Right lobe of liver (tissue), 6 donors: ENCODE measurements at regions not wholly inside any gene's neighbourhood (a gene's known extent, or its start where the extent isn't known, plus 50 kb on each side); places are given as distances from the start of the nearest gene placed in this dataset.

Experiments
- ATAC-seq, 4 donors: fragments of 200-7000 bp; cut with Tn5 transposase; one replicate each; pipeline ENCODE4 v1.9.1; 2020; ENCODE audit warnings: mild to moderate bottlenecking in 4 of 4, moderate library complexity in 4 of 4
- DNase-seq, 3 donors: peaks; one replicate each; pipeline ENCODE4 v3.0.0-alpha.2; 2020
- H3K27ac ChIP-seq, 3 donors: fragments of 200-600 bp; one replicate each; pipeline ENCODE4 v1.8.0; 2022
- H3K27me3 ChIP-seq, 2 donors: fragments of 200-600 bp; one replicate each; pipeline ENCODE4 v1.8.0; 2022
- H3K36me3 ChIP-seq, 4 donors: fragments of 200-600 bp; sonication (generic) in 1 of 4; one replicate each; pipeline versions ENCODE4 v1.5.1 to v1.8.0; 2017 to 2022; ENCODE audit warnings: control low read depth in 1 of 4
- H3K4me1 ChIP-seq, 4 donors: fragments of 200-600 bp; sonication (generic) in 1 of 4; one replicate each; pipeline versions ENCODE4 v1.5.1 to v1.8.0; 2017 to 2022; ENCODE audit warnings: control low read depth in 1 of 4
- H3K4me3 ChIP-seq, 3 donors: fragments of 200-600 bp; one replicate each; pipeline ENCODE4 v1.8.0; 2022
- H3K9me3 ChIP-seq, 4 donors: fragments of 200-600 bp; sonication (generic) in 1 of 4; one replicate each; pipeline versions ENCODE4 v1.5.1 to v1.8.0; 2017 to 2022; ENCODE audit warnings: control low read depth in 1 of 4
- CTCF ChIP-seq, 4 donors: fragments of 200-600 bp in 3 of 4; fragments of 450-650 bp in 1 of 4; IDR thresholded peaks; one replicate each; pipeline versions ENCODE4 v1.5.1 to v1.8.0; 2016 to 2022; ENCODE audit warnings: antibody characterized with exemption in 4 of 4, mild to moderate bottlenecking in 2 of 4
- POLR2A ChIP-seq: fragments of 450-650 bp; IDR thresholded peaks from one replicate; pipeline ENCODE4 v1.6.1; 2017; ENCODE audit warnings: antibody characterized with exemption, mild to moderate bottlenecking
- whole genome bisulfite sequencing: methylation state at CpG from one replicate; pipeline ENCODE4 v1.1.6; 2018; ENCODE audit warnings: low coverage, low lambda C conversion rate; ENCODE audit not compliant: insufficient coverage; ENCODE audit errors: missing lambda C conversion rate; 5-methylcytosine and 5-hydroxymethylcytosine counted together
- intact Hi-C, 2 donors: fragments of 100-400 bp; cut with DNase I; formaldehyde crosslinking; loops; one replicate each; pipeline versions ENCODE4 v1.11.2 to v1.14.1; 2022
- donor health status: DM: no; HTN: yes; CAD: no.
- donor health status: DM: no; HTN: no; CAD: no.
- donor health status: DM: no; HTN: no; CAD: no.
- donor health status: DM: no; HTN: yes; CAD: no.
- donor health status: DM: no; HTN: yes; CAD: no.

- no peak overlapping the region for H3K27ac ChIP-seq
Measured at GRCh38 chr3:14317057-14317553, 85.3 kb upstream of the SLC6A6 start.

GRCh38 chr3:14318646-14319045 lies 83.8 kb upstream of the SLC6A6 start:
- intact Hi-C loops: no loop called here

More at GRCh38 chr3:14317057-14317553, 85.3 kb upstream of the SLC6A6 start:
- no peaks in the 10 kb centered on the region for H3K27me3 ChIP-seq
- intact Hi-C loops: no loop called here
- no peak overlapping the region for H3K4me3 ChIP-seq
- no peaks in the 10 kb centered on the region for H3K4me1 ChIP-seq
- ATAC-seq (no peak), DNase-seq (no peak)
- WGBS: no CpG with 5 or more reads among the region's 6 CpGs
- TF ChIP-seq POLR2A (no peak), CTCF (IDR thresholded peaks at IDR 0.05) (no peak)
- no peaks in the 10 kb centered on the region for H3K36me3 ChIP-seq
- H3K9me3 ChIP-seq: no peaks in the 10 kb centered on the region

GRCh38 chr3:14319654-14320182 lies 82.7 kb upstream of the SLC6A6 start:
- Histone ChIP-seq H3K27ac (no peak overlapping the region), H3K36me3 (no peaks in the 10 kb centered on the region), H3K4me3 (no peak overlapping the region), H3K27me3 (no peaks in the 10 kb centered on the region), H3K4me1 (no peaks in the 10 kb centered on the region), H3K9me3 (no peaks in the 10 kb centered on the region)
- TF ChIP-seq CTCF (IDR thresholded peaks at IDR 0.05) (no peak), POLR2A (no peak)
- ATAC-seq (peak; percentile 61 to 86 (median 78)), DNase-seq (no peak)
- intact Hi-C loops: no loop called here
- 65% methylated on average over 2 of the region's 3 CpGs for WGBS

More at GRCh38 chr3:14318646-14319045, 83.8 kb upstream of the SLC6A6 start:
- DNase-seq (no peak), ATAC-seq (peak in 1 of 4 donors; percentile 39)
- Histone ChIP-seq H3K9me3 (no peaks in the 10 kb centered on the region), H3K27ac (no peak overlapping the region), H3K4me1 (no peaks in the 10 kb centered on the region), H3K4me3 (no peak overlapping the region), H3K36me3 (no peaks in the 10 kb centered on the region), H3K27me3 (no peaks in the 10 kb centered on the region)
- TF ChIP-seq POLR2A: no peak
- no peak for TF ChIP-seq CTCF (IDR thresholded peaks at IDR 0.05)
- WGBS: 54% methylated on average over 2 of the region's 3 CpGs

GRCh38 chr3:14320219-14320618 lies 82.2 kb upstream of the SLC6A6 start:
- intact Hi-C loops: no loop called here
- no peaks in the 10 kb centered on the region for H3K4me1 ChIP-seq
- WGBS: 100% methylated on average over 2 of the region's 3 CpGs
- H3K9me3 ChIP-seq: no peaks in the 10 kb centered on the region
- H3K27ac ChIP-seq: no peak overlapping the region
- H3K36me3 ChIP-seq: no peaks in the 10 kb centered on the region
- ATAC-seq: no peak
- TF ChIP-seq CTCF (IDR thresholded peaks at IDR 0.05): no peak
- TF ChIP-seq POLR2A: no peak
- no peak for DNase-seq
- no peaks in the 10 kb centered on the region for H3K27me3 ChIP-seq
- H3K4me3 ChIP-seq: no peak overlapping the region

GRCh38 chr3:14322001-14322400 lies 80.4 kb upstream of the SLC6A6 start:
- no peaks in the 10 kb centered on the region for H3K4me1 ChIP-seq
- intact Hi-C loops: no loop called here

More at GRCh38 chr3:14322001-14322400, 80.4 kb upstream of the SLC6A6 start:
- TF ChIP-seq CTCF (IDR thresholded peaks at IDR 0.05) (no peak), POLR2A (no peak)
- WGBS: 94% methylated on average over 3 of the region's 3 CpGs
- H3K27ac ChIP-seq: no peak overlapping the region
- no peak overlapping the region for H3K4me3 ChIP-seq
- DNase-seq (no peak), ATAC-seq (no peak)
- no peaks in the 10 kb centered on the region for H3K27me3 ChIP-seq
- no peaks in the 10 kb centered on the region for H3K9me3 ChIP-seq
- no peaks in the 10 kb centered on the region for H3K36me3 ChIP-seq
